WTC11 (cell line): ENCODE measurements at regions not wholly inside any gene's neighbourhood (a gene's known extent, or its start where the extent isn't known, plus 50 kb on each side); places are given as distances from the start of the nearest gene placed in this dataset.

Experiments
- ATAC-seq: fragments of 200-7000 bp; cut with Tn5 transposase; 2 replicates; pipeline ENCODE4 v1.10.0; 2021; ENCODE audit warnings: mild to moderate bottlenecking, moderate library complexity
- CTCF ChIA-PET: fragments of 300-600 bp; sonication (Branson Sonifier 250); formaldehyde crosslinking; loops from one replicate; lab custom pipeline; 2021; ENCODE audit warnings: antibody characterized with exemption; lab: Charles Lee
- POLR2A ChIA-PET: fragments of 350-600 bp; sonication (Branson Sonifier 250); formaldehyde crosslinking; loops from one replicate; lab custom pipeline; 2021; ENCODE audit warnings: antibody characterized with exemption; lab: Charles Lee
- DNase-seq: peaks from one replicate; pipeline ENCODE4 v3.0.0; 2021; ENCODE audit warnings: low spot score
- H3K27ac Mint-ChIP-seq: 2 replicates; pipeline ENCODE4 v1.8.0; 2021; ENCODE audit warnings: mixed read lengths
- H3K27me3 Mint-ChIP-seq: 2 replicates; pipeline ENCODE4 v1.8.0; 2021; ENCODE audit warnings: low read depth, mild to moderate bottlenecking, moderate library complexity, mixed read lengths
- H3K36me3 Mint-ChIP-seq: 2 replicates; pipeline ENCODE4 v1.8.0; 2021; ENCODE audit warnings: mixed read lengths
- H3K4me1 Mint-ChIP-seq: 2 replicates; pipeline ENCODE4 v1.8.0; 2022; ENCODE audit warnings: mixed read lengths
- H3K4me3 Mint-ChIP-seq: 2 replicates; pipeline ENCODE4 v1.8.0; 2021; ENCODE audit warnings: mild to moderate bottlenecking, moderate library complexity, mixed read lengths
- H3K9me3 Mint-ChIP-seq: 2 replicates; pipeline ENCODE4 v1.8.0; 2021; ENCODE audit warnings: mixed read lengths
- ETV6 ChIP-seq: sonication (generic); formaldehyde crosslinking; IDR thresholded peaks from 2 replicates; pipeline ENCODE4 v1.8.1; 2022; ENCODE audit warnings: mild to moderate bottlenecking, missing genetic modification reagents
- GTF2I ChIP-seq: fragments of 250-450 bp; sonication (Bioruptor Pico); conservative IDR thresholded peaks from 2 replicates; pipeline ENCODE4 v1.4.0; 2021; ENCODE audit warnings: mild to moderate bottlenecking
- IRF2 ChIP-seq: sonication (generic); formaldehyde crosslinking; IDR thresholded peaks from 2 replicates; pipeline ENCODE4 v1.8.0; 2022; ENCODE audit warnings: low read depth, missing genetic modification reagents, borderline replicate concordance
- MLX ChIP-seq: sonication (generic); formaldehyde crosslinking; IDR thresholded peaks from 2 replicates; pipeline ENCODE4 v1.8.1; 2023; ENCODE audit warnings: mild to moderate bottlenecking, missing genetic modification reagents, moderate library complexity
- PREB ChIP-seq: sonication (generic); formaldehyde crosslinking; IDR thresholded peaks from 2 replicates; pipeline ENCODE4 v1.8.1; 2022; ENCODE audit warnings: mild to moderate bottlenecking, missing genetic modification reagents, moderate library complexity, borderline replicate concordance
- SP1 ChIP-seq: sonication (generic); formaldehyde crosslinking; conservative IDR thresholded peaks from 2 replicates; pipeline ENCODE4 v1.8.1; 2022; ENCODE audit warnings: missing genetic modification reagents
- ZBTB21 ChIP-seq: sonication (generic); formaldehyde crosslinking; IDR thresholded peaks from 2 replicates; pipeline ENCODE4 v1.8.1; 2023; ENCODE audit warnings: mild to moderate bottlenecking, missing genetic modification reagents, borderline replicate concordance
- ZNF396 ChIP-seq: fragments of 250-450 bp; sonication (Bioruptor Pico); IDR thresholded peaks from 2 replicates; pipeline ENCODE4 v1.8.0; 2021; ENCODE audit warnings: mild to moderate bottlenecking, moderate library complexity, borderline replicate concordance
- ZNF671 ChIP-seq: fragments of 250-450 bp; sonication (Bioruptor Pico); IDR thresholded peaks from 2 replicates; pipeline ENCODE4 v1.8.0; 2021; ENCODE audit warnings: mild to moderate bottlenecking
- TF ChIP-seq, protein P1 (sequence below): sonication (generic); formaldehyde crosslinking; IDR thresholded peaks from 2 replicates; pipeline ENCODE4 v1.8.0; 2023; ENCODE audit warnings: mild to moderate bottlenecking, missing genetic modification reagents
- TF ChIP-seq, protein P2 (sequence below): sonication (generic); formaldehyde crosslinking; IDR thresholded peaks from 2 replicates; pipeline ENCODE4 v1.8.1; 2023; ENCODE audit warnings: mild to moderate bottlenecking, moderate library complexity, missing genetic modification reagents
- TF ChIP-seq, protein P3 (sequence below): sonication (generic); formaldehyde crosslinking; IDR thresholded peaks from 2 replicates; pipeline ENCODE4 v1.8.0; 2022; ENCODE audit warnings: mild to moderate bottlenecking, missing genetic modification reagents
- TF ChIP-seq, protein P4 (sequence below): sonication (generic); formaldehyde crosslinking; IDR thresholded peaks from 2 replicates; pipeline ENCODE4 v1.8.1; 2023; ENCODE audit warnings: mild to moderate bottlenecking, missing genetic modification reagents

GRCh38 chr13:26476111-26476781 lies 81.2 kb upstream of the WASF3 start:
- H3K27me3 Mint-ChIP-seq: no peaks in the 10 kb centered on the region
- TF ChIP-seq ZNF396 (CRISPR knock-in tag) (no peak), SP1 (CRISPR knock-in tag) (0 out of 2 replicates have a peak, but pooled peaks have one; percentile 21), ETV6 (CRISPR knock-in tag) (no peak), GTF2I (CRISPR knock-in tag) (no peak), ZBTB21 (CRISPR knock-in tag) (peak; percentile 73; the same call in 1 of the 2 replicates), IRF2 (CRISPR knock-in tag) (no peak), ZNF671 (CRISPR knock-in tag) (no peak), MLX (CRISPR knock-in tag) (no peak), PREB (CRISPR knock-in tag) (no peak)
- TF ChIP-seq, protein P1, sequence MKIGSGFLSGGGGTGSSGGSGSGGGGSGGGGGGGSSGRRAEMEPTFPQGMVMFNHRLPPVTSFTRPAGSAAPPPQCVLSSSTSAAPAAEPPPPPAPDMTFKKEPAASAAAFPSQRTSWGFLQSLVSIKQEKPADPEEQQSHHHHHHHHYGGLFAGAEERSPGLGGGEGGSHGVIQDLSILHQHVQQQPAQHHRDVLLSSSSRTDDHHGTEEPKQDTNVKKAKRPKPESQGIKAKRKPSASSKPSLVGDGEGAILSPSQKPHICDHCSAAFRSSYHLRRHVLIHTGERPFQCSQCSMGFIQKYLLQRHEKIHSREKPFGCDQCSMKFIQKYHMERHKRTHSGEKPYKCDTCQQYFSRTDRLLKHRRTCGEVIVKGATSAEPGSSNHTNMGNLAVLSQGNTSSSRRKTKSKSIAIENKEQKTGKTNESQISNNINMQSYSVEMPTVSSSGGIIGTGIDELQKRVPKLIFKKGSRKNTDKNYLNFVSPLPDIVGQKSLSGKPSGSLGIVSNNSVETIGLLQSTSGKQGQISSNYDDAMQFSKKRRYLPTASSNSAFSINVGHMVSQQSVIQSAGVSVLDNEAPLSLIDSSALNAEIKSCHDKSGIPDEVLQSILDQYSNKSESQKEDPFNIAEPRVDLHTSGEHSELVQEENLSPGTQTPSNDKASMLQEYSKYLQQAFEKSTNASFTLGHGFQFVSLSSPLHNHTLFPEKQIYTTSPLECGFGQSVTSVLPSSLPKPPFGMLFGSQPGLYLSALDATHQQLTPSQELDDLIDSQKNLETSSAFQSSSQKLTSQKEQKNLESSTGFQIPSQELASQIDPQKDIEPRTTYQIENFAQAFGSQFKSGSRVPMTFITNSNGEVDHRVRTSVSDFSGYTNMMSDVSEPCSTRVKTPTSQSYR (CRISPR knock-in tag): no peak
- TF ChIP-seq, protein P2, sequence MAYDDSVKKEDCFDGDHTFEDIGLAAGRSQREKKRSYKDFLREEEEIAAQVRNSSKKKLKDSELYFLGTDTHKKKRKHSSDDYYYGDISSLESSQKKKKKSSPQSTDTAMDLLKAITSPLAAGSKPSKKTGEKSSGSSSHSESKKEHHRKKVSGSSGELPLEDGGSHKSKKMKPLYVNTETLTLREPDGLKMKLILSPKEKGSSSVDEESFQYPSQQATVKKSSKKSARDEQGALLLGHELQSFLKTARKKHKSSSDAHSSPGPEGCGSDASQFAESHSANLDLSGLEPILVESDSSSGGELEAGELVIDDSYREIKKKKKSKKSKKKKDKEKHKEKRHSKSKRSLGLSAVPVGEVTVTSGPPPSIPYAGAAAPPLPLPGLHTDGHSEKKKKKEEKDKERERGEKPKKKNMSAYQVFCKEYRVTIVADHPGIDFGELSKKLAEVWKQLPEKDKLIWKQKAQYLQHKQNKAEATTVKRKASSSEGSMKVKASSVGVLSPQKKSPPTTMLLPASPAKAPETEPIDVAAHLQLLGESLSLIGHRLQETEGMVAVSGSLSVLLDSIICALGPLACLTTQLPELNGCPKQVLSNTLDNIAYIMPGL (CRISPR knock-in tag): no peak
- TF ChIP-seq, protein P3, sequence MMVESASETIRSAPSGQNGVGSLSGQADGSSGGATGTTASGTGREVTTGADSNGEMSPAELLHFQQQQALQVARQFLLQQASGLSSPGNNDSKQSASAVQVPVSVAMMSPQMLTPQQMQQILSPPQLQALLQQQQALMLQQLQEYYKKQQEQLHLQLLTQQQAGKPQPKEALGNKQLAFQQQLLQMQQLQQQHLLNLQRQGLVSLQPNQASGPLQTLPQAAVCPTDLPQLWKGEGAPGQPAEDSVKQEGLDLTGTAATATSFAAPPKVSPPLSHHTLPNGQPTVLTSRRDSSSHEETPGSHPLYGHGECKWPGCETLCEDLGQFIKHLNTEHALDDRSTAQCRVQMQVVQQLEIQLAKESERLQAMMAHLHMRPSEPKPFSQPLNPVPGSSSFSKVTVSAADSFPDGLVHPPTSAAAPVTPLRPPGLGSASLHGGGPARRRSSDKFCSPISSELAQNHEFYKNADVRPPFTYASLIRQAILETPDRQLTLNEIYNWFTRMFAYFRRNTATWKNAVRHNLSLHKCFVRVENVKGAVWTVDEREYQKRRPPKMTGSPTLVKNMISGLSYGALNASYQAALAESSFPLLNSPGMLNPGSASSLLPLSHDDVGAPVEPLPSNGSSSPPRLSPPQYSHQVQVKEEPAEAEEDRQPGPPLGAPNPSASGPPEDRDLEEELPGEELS (CRISPR knock-in tag): 0 out of 2 replicates have a peak, but pooled peaks have one; percentile 27
- TF ChIP-seq, protein P4, sequence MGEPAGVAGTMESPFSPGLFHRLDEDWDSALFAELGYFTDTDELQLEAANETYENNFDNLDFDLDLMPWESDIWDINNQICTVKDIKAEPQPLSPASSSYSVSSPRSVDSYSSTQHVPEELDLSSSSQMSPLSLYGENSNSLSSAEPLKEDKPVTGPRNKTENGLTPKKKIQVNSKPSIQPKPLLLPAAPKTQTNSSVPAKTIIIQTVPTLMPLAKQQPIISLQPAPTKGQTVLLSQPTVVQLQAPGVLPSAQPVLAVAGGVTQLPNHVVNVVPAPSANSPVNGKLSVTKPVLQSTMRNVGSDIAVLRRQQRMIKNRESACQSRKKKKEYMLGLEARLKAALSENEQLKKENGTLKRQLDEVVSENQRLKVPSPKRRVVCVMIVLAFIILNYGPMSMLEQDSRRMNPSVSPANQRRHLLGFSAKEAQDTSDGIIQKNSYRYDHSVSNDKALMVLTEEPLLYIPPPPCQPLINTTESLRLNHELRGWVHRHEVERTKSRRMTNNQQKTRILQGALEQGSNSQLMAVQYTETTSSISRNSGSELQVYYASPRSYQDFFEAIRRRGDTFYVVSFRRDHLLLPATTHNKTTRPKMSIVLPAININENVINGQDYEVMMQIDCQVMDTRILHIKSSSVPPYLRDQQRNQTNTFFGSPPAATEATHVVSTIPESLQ (CRISPR knock-in tag): no peak
- TF ChIP-seq, all 79 proteins: peak for 3
- Mint-ChIP-seq H3K27ac (peak overlapping the region; percentile 97), H3K4me1 (peaks cover 53% of the 10 kb centered on the region), H3K4me3 (peak overlapping the region; percentile 68), H3K36me3 (no peaks in the 10 kb centered on the region), H3K9me3 (no peaks in the 10 kb centered on the region)
- peak; percentile 60 for ATAC-seq
- DNase-seq: peak; percentile 51
- CTCF ChIA-PET: interaction anchor here (0.8 to 4.3 kb wide), 14 partner anchors 7 to 454 kb away, joined by 3 to 37 read pairs (median 4); no protein-coding TSS in a partner anchor
- POLR2A ChIA-PET: interaction anchor here (0.5 to 1.3 kb wide), 6 partner anchors 19 to 290 kb away, joined by 3 to 5 read pairs (median 3); no protein-coding TSS in a partner anchor
